ENCODE measurements at regions not wholly inside any gene's neighbourhood (a gene's known extent, or its start where the extent isn't known, plus 50 kb on each side); places are given as distances from the start of the nearest gene placed in this dataset.

GRCh38 chr1:244937099-244937498 lies 72.8 kb upstream of the HNRNPU start:
- no peaks in the 10 kb centered on the region for H3K4me1 Mint-ChIP-seq
- H3K27ac Mint-ChIP-seq = no peak overlapping the region
- H3K4me3 Mint-ChIP-seq = no peak overlapping the region

GRCh38 chr1:244920911-244921761 lies 56.8 kb upstream of the HNRNPU start:
- H3K27me3 Mint-ChIP-seq = peaks cover 0 to 31% (median 0%) of the 10 kb centered on the region in 5 donors
- H3K36me3 Mint-ChIP-seq = no peaks in the 10 kb centered on the region
- no peaks in the 10 kb centered on the region for H3K36me3 ChIP-seq (ENCODE audit: control insufficient read depth in 2 of 3, insufficient read depth in 3 of 3, low read length in 3 of 3)
- POLR2A ChIA-PET = interaction anchor here (0.9 to 2.1 kb wide), 5 partner anchors 48 to 86 kb away, joined by 3 to 5 read pairs (median 3); partner anchors contain the start of gene HNRNPU
- no peaks in the 10 kb centered on the region for H3K9me3 Mint-ChIP-seq
- no peak overlapping the region for H3K4me3 ChIP-seq (ENCODE audit: low read length)
- intact Hi-C loops (cut with micrococcal nuclease) = no loop called here
- peak overlapping the region in 1 of 9 donors; percentile 71 for H3K27ac Mint-ChIP-seq
- H3K27ac ChIP-seq (ENCODE audit: low read depth, low read length) = no peak overlapping the region
- H3K4me1 ChIP-seq (ENCODE audit: control insufficient read depth in 2 of 2, insufficient read depth in 2 of 2, low read length in 2 of 2) = peaks cover 6 to 7% of the 10 kb centered on the region in 2 donors
- H3K9me3 ChIP-seq (ENCODE audit: control insufficient read depth in 2 of 3, low read length in 3 of 3) = no peaks in the 10 kb centered on the region
- no peak overlapping the region for H3K4me3 Mint-ChIP-seq
- CTCF ChIA-PET = no interaction called here
- DNase-seq = no peak
- ATAC-seq = peak; percentile 19
- no peaks in the 10 kb centered on the region for H3K27me3 ChIP-seq (ENCODE audit: control insufficient read depth in 2 of 2, insufficient read depth in 2 of 2, low read length in 2 of 2)
- peaks cover 0 to 15% (median 10%) of the 10 kb centered on the region in 7 donors for H3K4me1 Mint-ChIP-seq

More at GRCh38 chr1:244937099-244937498, 72.8 kb upstream of the HNRNPU start:
- no peaks in the 10 kb centered on the region for H3K27me3 Mint-ChIP-seq
- H3K4me3 ChIP-seq (ENCODE audit: low read length) = no peak overlapping the region
- peaks cover 0 to 2% (median 0%) of the 10 kb centered on the region in 11 donors for H3K9me3 Mint-ChIP-seq
- CTCF ChIA-PET = no interaction called here
- POLR2A ChIA-PET = interaction anchor here (1.5 kb wide), 1 partner anchor 103 kb away, joined by 4 read pairs; no protein-coding TSS in a partner anchor
- H3K27ac ChIP-seq (ENCODE audit: low read depth, low read length) = no peak overlapping the region
- H3K9me3 ChIP-seq (ENCODE audit: control insufficient read depth in 2 of 3, low read length in 3 of 3) = no peaks in the 10 kb centered on the region
- no peaks in the 10 kb centered on the region for H3K36me3 Mint-ChIP-seq
- no peaks in the 10 kb centered on the region for H3K36me3 ChIP-seq (ENCODE audit: control insufficient read depth in 2 of 3, insufficient read depth in 3 of 3, low read length in 3 of 3)
- intact Hi-C loops (cut with micrococcal nuclease) = no loop called here
- no peaks in the 10 kb centered on the region for H3K27me3 ChIP-seq (ENCODE audit: control insufficient read depth in 2 of 2, insufficient read depth in 2 of 2, low read length in 2 of 2)
- no peak for ATAC-seq
- no peaks in the 10 kb centered on the region for H3K4me1 ChIP-seq (ENCODE audit: control insufficient read depth in 2 of 2, insufficient read depth in 2 of 2, low read length in 2 of 2)
- no peak for DNase-seq

- Mint-ChIP-seq H3K4me3 (peak overlapping the region; percentile 79 to 95 (median 91)), H3K4me1 (peaks cover 0 to 15% (median 10%) of the 10 kb centered on the region in 7 donors), H3K27ac (peak overlapping the region in 8 of 9 donors; percentile 12 to 96 (median 80)), H3K27me3 (peaks cover 0 to 33% (median 0%) of the 10 kb centered on the region in 5 donors), H3K36me3 (no peaks in the 10 kb centered on the region), H3K9me3 (no peaks in the 10 kb centered on the region)
- peak overlapping the region; percentile 56 for H3K27ac ChIP-seq (ENCODE audit: low read depth, low read length)
- H3K27me3 ChIP-seq (ENCODE audit: control insufficient read depth in 2 of 2, insufficient read depth in 2 of 2, low read length in 2 of 2) = no peaks in the 10 kb centered on the region
- H3K9me3 ChIP-seq (ENCODE audit: control insufficient read depth in 2 of 3, low read length in 3 of 3) = no peaks in the 10 kb centered on the region
- H3K36me3 ChIP-seq (ENCODE audit: control insufficient read depth in 2 of 3, insufficient read depth in 3 of 3, low read length in 3 of 3) = no peaks in the 10 kb centered on the region
- peak overlapping the region; percentile 62 for H3K4me3 ChIP-seq (ENCODE audit: low read length)
- ChIA-PET POLR2A (interaction anchor here (0.9 to 3.9 kb wide), 3 partner anchors 54 to 85 kb away, joined by 3 to 43 read pairs (median 25); partner anchors contain the start of genes COX20 and HNRNPU), CTCF (interaction anchor here (0.7 kb wide), 1 partner anchor 87 kb away, joined by 3 read pairs; no protein-coding TSS in a partner anchor)
- DNase-seq (no peak), ATAC-seq (no peak)
- H3K4me1 ChIP-seq (ENCODE audit: control insufficient read depth in 2 of 2, insufficient read depth in 2 of 2, low read length in 2 of 2) = peaks cover 6 to 7% of the 10 kb centered on the region in 2 donors
- intact Hi-C loops (cut with micrococcal nuclease) = loop anchor here in 1 of 2 donors (5.0 kb wide), 1 partner anchor 117 kb away; no protein-coding TSS in a partner anchor
Measured at GRCh38 chr1:244919320-244920282, 55.3 kb upstream of the HNRNPU start.

GRCh38 chr1:244918421-244919319 lies 54.3 kb upstream of the HNRNPU start:
- Mint-ChIP-seq H3K4me1 (peaks cover 0 to 15% (median 10%) of the 10 kb centered on the region in 7 donors), H3K36me3 (no peaks in the 10 kb centered on the region), H3K4me3 (peak overlapping the region; percentile 88 to 96 (median 92)), H3K9me3 (no peaks in the 10 kb centered on the region), H3K27me3 (peaks cover 0 to 33% (median 0%) of the 10 kb centered on the region in 5 donors), H3K27ac (peak overlapping the region in 8 of 9 donors; percentile 73 to 96 (median 90))
- DNase-seq (peak; percentile 66 to 85 (median 79)), ATAC-seq (peak; percentile 98)
- intact Hi-C loops (cut with micrococcal nuclease) = loop anchor here (1.0 to 5.0 kb wide), 6 partner anchors 51 to 124 kb away; partner anchors contain the start of genes HNRNPU (in 2 of the 2) and COX20 (in 1 of the 2)
- H3K27ac ChIP-seq (ENCODE audit: low read depth, low read length) = peak overlapping the region; percentile 56
- no peaks in the 10 kb centered on the region for H3K36me3 ChIP-seq (ENCODE audit: control insufficient read depth in 2 of 3, insufficient read depth in 3 of 3, low read length in 3 of 3)
- no peaks in the 10 kb centered on the region for H3K9me3 ChIP-seq (ENCODE audit: control insufficient read depth in 2 of 3, low read length in 3 of 3)
- H3K27me3 ChIP-seq (ENCODE audit: control insufficient read depth in 2 of 2, insufficient read depth in 2 of 2, low read length in 2 of 2) = no peaks in the 10 kb centered on the region
- peak overlapping the region; percentile 62 for H3K4me3 ChIP-seq (ENCODE audit: low read length)
- ChIA-PET CTCF (interaction anchor here (0.7 kb wide), 1 partner anchor 86 kb away, joined by 3 read pairs; no protein-coding TSS in a partner anchor), POLR2A (interaction anchor here (0.6 to 3.9 kb wide), 4 partner anchors 37 to 84 kb away, joined by 3 to 43 read pairs (median 14); partner anchors contain the start of genes COX20 and HNRNPU)
- H3K4me1 ChIP-seq (ENCODE audit: control insufficient read depth in 2 of 2, insufficient read depth in 2 of 2, low read length in 2 of 2) = peaks cover 6 to 7% of the 10 kb centered on the region in 2 donors

GRCh38 chr1:244917073-244917670 lies 52.8 kb upstream of the HNRNPU start:
- no peaks in the 10 kb centered on the region for H3K27me3 ChIP-seq (ENCODE audit: control insufficient read depth in 2 of 2, insufficient read depth in 2 of 2, low read length in 2 of 2)
- POLR2A ChIA-PET = interaction anchor here (1.3 to 3.9 kb wide), 2 partner anchors 52 to 81 kb away, joined by 5 to 43 read pairs; partner anchors contain the start of genes COX20 and HNRNPU
- no peaks in the 10 kb centered on the region for H3K9me3 Mint-ChIP-seq
- CTCF ChIA-PET = interaction anchor here (0.6 to 0.7 kb wide), 2 partner anchors 116 to 1381 kb away, joined by 3 to 4 read pairs; no protein-coding TSS in a partner anchor
- no peaks in the 10 kb centered on the region for H3K36me3 Mint-ChIP-seq
- H3K27ac Mint-ChIP-seq = no peak overlapping the region
- no peaks in the 10 kb centered on the region for H3K9me3 ChIP-seq (ENCODE audit: control insufficient read depth in 2 of 3, low read length in 3 of 3)
- intact Hi-C loops (cut with micrococcal nuclease) = loop anchor here in 1 of 2 donors (5.0 kb wide), 1 partner anchor 115 kb away; no protein-coding TSS in a partner anchor
- no peak overlapping the region for H3K27ac ChIP-seq (ENCODE audit: low read depth, low read length)
- no peak overlapping the region for H3K4me3 ChIP-seq (ENCODE audit: low read length)
- H3K4me3 Mint-ChIP-seq = peak overlapping the region in 4 of 10 donors; percentile 17 to 51 (median 22)
- peaks cover 0 to 15% (median 10%) of the 10 kb centered on the region in 7 donors for H3K4me1 Mint-ChIP-seq
- H3K4me1 ChIP-seq (ENCODE audit: control insufficient read depth in 2 of 2, insufficient read depth in 2 of 2, low read length in 2 of 2) = peaks cover 6 to 7% of the 10 kb centered on the region in 2 donors
- H3K27me3 Mint-ChIP-seq = peaks cover 0 to 32% (median 0%) of the 10 kb centered on the region in 5 donors
- DNase-seq (no peak), ATAC-seq (no peak)
- no peaks in the 10 kb centered on the region for H3K36me3 ChIP-seq (ENCODE audit: control insufficient read depth in 2 of 3, insufficient read depth in 3 of 3, low read length in 3 of 3)

All from naive thymus-derived CD4-positive, alpha-beta T cell (primary cell).